ENCODE measurements at regions not wholly inside any gene's neighbourhood (a gene's known extent, or its start where the extent isn't known, plus 50 kb on each side); places are given as distances from the start of the nearest gene placed in this dataset.

DNA sequence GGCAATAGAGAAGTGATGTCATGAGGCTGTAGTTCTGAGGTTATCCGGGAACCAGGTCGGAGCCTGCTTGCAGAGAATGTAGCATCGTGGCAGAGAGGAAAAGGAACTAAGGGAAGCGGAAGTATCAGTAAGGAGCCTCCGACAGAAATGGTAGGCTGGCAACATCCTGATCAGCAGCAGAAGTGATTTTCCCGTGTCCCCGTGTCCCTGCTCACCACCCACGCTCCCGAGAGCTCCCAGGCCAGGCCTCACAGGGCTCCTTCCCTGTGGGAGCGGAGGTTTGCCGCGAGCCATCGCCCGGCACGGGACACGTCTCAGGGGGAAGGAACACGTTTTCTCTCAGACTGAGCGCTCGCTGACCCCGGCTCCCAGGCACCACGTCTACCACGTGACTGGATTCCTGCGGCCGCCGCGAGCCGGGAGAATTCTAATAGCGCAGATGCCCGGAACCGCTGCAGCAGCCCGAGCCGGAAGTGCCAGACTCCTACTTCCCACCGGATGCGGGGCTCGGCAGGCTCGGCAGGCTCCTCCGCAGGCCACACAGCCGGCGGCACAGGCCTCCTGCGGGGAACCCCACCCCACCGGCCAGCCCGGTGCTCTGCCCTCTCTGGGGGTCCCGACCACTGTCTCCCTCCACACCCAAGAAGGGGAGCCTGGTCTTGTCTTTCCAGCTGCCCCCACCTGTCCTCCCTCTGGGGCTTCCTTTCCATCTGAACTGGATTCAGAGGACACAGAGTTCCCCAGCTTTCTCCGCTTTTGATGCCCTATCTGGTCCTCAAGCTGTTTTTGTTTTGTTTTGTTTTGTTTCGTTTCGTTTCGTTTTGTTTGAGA is 99.3 kb downstream of the BDH1 start:
- TF ChIP-seq CTCF (IDR thresholded peaks at IDR 0.05 in 4 of 5, conservative IDR thresholded peaks at IDR 0.05 in 1 of 5) (no peak), POLR2A (IDR thresholded peaks at IDR 0.05) (peak in 1 of 2 donors; percentile 14)

Measured in gastrocnemius medialis (tissue), 4 donors.